Stimulated activated naive CD8-positive, alpha-beta T cell treated with anti-CD3 and anti-CD28 coated beads, Interleukin-15, Interleukin-2, amounts not matched to agents 100 U/mL and 50 U/mL, for 24 hours (primary cell): ENCODE measurements at regions not wholly inside any gene's neighbourhood (a gene's known extent, or its start where the extent isn't known, plus 50 kb on each side); places are given as distances from the start of the nearest gene placed in this dataset.

Experiments
- ATAC-seq: fragments of 150-1000 bp; cut with Tn5 transposase; one replicate; pipeline ENCODE4 v1.10.0; 2021
- DNase-seq: peaks from one replicate; pipeline ENCODE4 v3.0.0; 2021

- ATAC-seq: no peak
- DNase-seq: no peak
These were observed 574.2 kb upstream of the JAG1 start for GRCh38 chr20:11248011-11248409.

GRCh38 chr20:11248687-11249638 lies 575.2 kb upstream of the JAG1 start:
- DNase-seq (no peak), ATAC-seq (no peak)

GRCh38 chr20:11249683-11250082 lies 575.9 kb upstream of the JAG1 start:
- DNase-seq (no peak), ATAC-seq (no peak)

- no peak for DNase-seq
- no peak for ATAC-seq
These were observed 578.6 kb upstream of the JAG1 start for GRCh38 chr20:11252447-11252846.

GRCh38 chr20:11255455-11255854 lies 581.7 kb upstream of the JAG1 start:
- ATAC-seq (no peak), DNase-seq (no peak)

GRCh38 chr20:11255860-11256259 lies 582.1 kb upstream of the JAG1 start:
- ATAC-seq: no peak

GRCh38 chr20:11260611-11261010 lies 586.8 kb upstream of the JAG1 start:
- no peak for DNase-seq

More at GRCh38 chr20:11255860-11256259, 582.1 kb upstream of the JAG1 start:
- no peak for DNase-seq

GRCh38 chr20:11261533-11262000 lies 587.8 kb upstream of the JAG1 start:
- peak; percentile 23 for ATAC-seq
- no peak for DNase-seq

More at GRCh38 chr20:11260611-11261010, 586.8 kb upstream of the JAG1 start:
- no peak for ATAC-seq

- no peak for ATAC-seq
These were observed 592.8 kb upstream of the JAG1 start for GRCh38 chr20:11266571-11266970.

GRCh38 chr20:11267131-11267761 lies 593.4 kb upstream of the JAG1 start:
- peak; percentile 53 for ATAC-seq
- DNase-seq: no peak

More at GRCh38 chr20:11266571-11266970, 592.8 kb upstream of the JAG1 start:
- DNase-seq: no peak

GRCh38 chr20:11267762-11268335 lies 594.0 kb upstream of the JAG1 start:
- DNase-seq: no peak
- ATAC-seq: no peak

- no peak for DNase-seq
- ATAC-seq: no peak
These were observed 596.8 kb upstream of the JAG1 start for GRCh38 chr20:11270566-11270965.

GRCh38 chr20:11271319-11271718 lies 597.5 kb upstream of the JAG1 start:
- ATAC-seq (no peak), DNase-seq (no peak)

GRCh38 chr20:11271920-11272594 lies 598.3 kb upstream of the JAG1 start:
- no peak for DNase-seq
- ATAC-seq: no peak

- DNase-seq: no peak
- ATAC-seq: no peak
These were observed 600.4 kb upstream of the JAG1 start for GRCh38 chr20:11274141-11274594.

GRCh38 chr20:11275740-11276139 lies 601.9 kb upstream of the JAG1 start:
- no peak for ATAC-seq
- DNase-seq: no peak

GRCh38 chr20:11277170-11277569 lies 603.4 kb upstream of the JAG1 start:
- DNase-seq (no peak), ATAC-seq (no peak)

GRCh38 chr20:11277858-11278257 lies 604.1 kb upstream of the JAG1 start:
- ATAC-seq: no peak
- DNase-seq: no peak

- no peak for ATAC-seq
- DNase-seq: no peak
These were observed 604.7 kb upstream of the JAG1 start for GRCh38 chr20:11278461-11278860.

- no peak for ATAC-seq
These were observed 607.4 kb upstream of the JAG1 start for GRCh38 chr20:11281240-11281639.

GRCh38 chr20:11281768-11282167 lies 608.0 kb upstream of the JAG1 start:
- no peak for ATAC-seq
- DNase-seq: no peak

More at GRCh38 chr20:11281240-11281639, 607.4 kb upstream of the JAG1 start:
- no peak for DNase-seq

GRCh38 chr20:11287126-11287525 lies 613.3 kb upstream of the JAG1 start:
- DNase-seq (no peak), ATAC-seq (no peak)
